ENCODE measurements at regions not wholly inside any gene's neighbourhood (a gene's known extent, or its start where the extent isn't known, plus 50 kb on each side); places are given as distances from the start of the nearest gene placed in this dataset.

- DNase-seq (ENCODE audit: low spot score in 2 of 2), result no peak
Observed at GRCh38 chr18:61657066-61657732, 235.6 kb downstream of the RNF152 start.

DNA sequence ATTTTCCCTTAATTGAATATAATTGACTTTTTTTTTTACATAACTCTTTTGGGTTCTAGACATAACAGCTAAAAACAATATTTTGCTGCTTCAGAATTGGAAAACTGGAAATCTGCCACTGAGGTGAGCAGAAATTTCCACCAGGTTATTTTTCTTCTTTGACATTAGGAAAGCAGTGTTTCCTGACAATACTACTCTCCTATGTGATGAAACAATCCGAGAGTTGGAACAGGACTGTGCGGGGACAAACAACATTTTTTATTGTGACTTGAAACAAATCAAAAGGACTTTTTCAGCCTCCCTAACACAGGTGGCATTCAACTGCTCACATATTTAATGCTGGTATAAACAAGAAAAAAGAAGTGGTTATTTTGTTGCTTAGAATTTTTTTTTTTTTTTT is 237.2 kb downstream of the RNF152 start:
- no peak overlapping the region for H3K4me3 ChIP-seq (ENCODE audit: low read depth, poor library complexity, severe bottlenecking)
- DNase-seq (ENCODE audit: low spot score in 2 of 2), result no peak
- intact Hi-C loops (cut with DNase I; ENCODE audit: low total_unique reads), result no loop called here
- TF ChIP-seq, protein P1, sequence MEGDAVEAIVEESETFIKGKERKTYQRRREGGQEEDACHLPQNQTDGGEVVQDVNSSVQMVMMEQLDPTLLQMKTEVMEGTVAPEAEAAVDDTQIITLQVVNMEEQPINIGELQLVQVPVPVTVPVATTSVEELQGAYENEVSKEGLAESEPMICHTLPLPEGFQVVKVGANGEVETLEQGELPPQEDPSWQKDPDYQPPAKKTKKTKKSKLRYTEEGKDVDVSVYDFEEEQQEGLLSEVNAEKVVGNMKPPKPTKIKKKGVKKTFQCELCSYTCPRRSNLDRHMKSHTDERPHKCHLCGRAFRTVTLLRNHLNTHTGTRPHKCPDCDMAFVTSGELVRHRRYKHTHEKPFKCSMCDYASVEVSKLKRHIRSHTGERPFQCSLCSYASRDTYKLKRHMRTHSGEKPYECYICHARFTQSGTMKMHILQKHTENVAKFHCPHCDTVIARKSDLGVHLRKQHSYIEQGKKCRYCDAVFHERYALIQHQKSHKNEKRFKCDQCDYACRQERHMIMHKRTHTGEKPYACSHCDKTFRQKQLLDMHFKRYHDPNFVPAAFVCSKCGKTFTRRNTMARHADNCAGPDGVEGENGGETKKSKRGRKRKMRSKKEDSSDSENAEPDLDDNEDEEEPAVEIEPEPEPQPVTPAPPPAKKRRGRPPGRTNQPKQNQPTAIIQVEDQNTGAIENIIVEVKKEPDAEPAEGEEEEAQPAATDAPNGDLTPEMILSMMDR (IDR thresholded peaks at IDR 0.05), result no peak
- no peak for TF ChIP-seq POLR2A (IDR thresholded peaks at IDR 0.05)
- 80 to 81% methylated on average over 2 of the region's 2 CpGs for WGBS, 2 donors

More at GRCh38 chr18:61657066-61657732, 235.6 kb downstream of the RNF152 start:
- TF ChIP-seq POLR2A (IDR thresholded peaks at IDR 0.05), result no peak
- TF ChIP-seq, protein P1 (IDR thresholded peaks at IDR 0.05), result no peak
- no peak overlapping the region for H3K4me3 ChIP-seq (ENCODE audit: low read depth, poor library complexity, severe bottlenecking)
- intact Hi-C loops (cut with DNase I; ENCODE audit: low total_unique reads), result no loop called here
- WGBS, 2 donors, result 92 to 94% methylated on average over 3 of the region's 3 CpGs

DNA sequence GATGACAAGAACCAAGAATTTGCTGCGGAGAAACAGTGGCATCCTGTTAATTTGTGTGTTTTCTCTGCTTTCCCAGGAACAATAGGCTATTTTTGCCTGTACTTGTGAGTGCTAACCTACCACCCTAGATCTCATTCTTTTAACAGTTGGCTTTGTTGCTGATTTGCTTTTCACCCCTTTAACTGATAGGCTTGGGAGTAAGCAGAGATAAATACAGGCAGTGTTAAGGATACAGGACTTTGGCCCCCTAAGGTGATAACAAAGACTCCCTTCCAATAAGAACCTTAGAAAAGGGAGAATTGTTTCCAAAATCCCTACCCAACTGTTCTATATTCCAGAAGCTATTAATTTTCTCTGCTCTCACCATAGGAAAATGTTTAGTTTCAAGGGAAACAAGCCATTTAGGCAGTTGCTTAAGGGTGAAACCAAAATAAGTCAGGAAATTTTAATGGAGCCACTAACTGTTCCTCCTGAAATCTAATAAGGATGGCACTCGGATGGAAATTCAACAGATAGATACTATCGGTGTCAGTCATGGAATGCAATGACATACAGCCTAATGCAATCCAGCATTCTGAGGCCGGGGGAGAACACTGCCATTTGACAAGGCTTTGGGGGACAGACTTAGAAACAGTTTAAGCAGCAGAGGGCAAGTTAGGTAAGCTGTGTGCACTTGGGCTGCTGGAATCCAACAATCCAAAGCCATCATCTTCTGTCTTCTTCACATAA is 238.8 kb downstream of the RNF152 start:
- intact Hi-C loops (cut with DNase I; ENCODE audit: low total_unique reads), result no loop called here
- no peak overlapping the region for H3K4me3 ChIP-seq (ENCODE audit: low read depth, poor library complexity, severe bottlenecking)
- 86 to 88% methylated on average over 4 of the region's 4 CpGs for WGBS, 2 donors
- no peak for DNase-seq (ENCODE audit: low spot score in 2 of 2)
- no peak for TF ChIP-seq POLR2A (IDR thresholded peaks at IDR 0.05)
- TF ChIP-seq, protein P1 (IDR thresholded peaks at IDR 0.05), result no peak

DNA sequence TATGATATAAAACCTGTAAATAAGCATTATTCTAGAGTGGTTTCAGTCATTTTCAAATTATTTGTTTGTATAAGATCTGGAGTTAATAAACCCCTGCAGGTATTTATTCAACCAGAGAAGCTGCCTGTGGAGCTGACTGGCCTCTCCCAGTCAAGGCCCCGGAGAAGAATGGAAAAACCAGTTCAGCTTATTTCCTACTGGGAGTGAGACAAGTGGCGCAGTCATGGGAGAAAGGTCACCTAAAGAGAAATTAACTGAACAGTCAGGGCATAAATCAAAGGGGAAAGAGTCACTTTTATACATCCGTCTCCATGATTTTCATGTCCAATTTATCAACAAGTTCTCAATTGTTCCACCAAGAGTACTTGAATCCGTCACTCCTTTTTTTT is 240.9 kb downstream of the RNF152 start:
- intact Hi-C loops (cut with DNase I; ENCODE audit: low total_unique reads), result no loop called here
- no peak for DNase-seq (ENCODE audit: low spot score in 2 of 2)
- TF ChIP-seq, protein P1 (IDR thresholded peaks at IDR 0.05), result no peak
- no peak for TF ChIP-seq POLR2A (IDR thresholded peaks at IDR 0.05)

GRCh38 chr18:61651145-61651879 is 241.5 kb downstream of the RNF152 start:
- no peak overlapping the region for H3K4me3 ChIP-seq (ENCODE audit: low read depth, poor library complexity, severe bottlenecking)
- TF ChIP-seq POLR2A (IDR thresholded peaks at IDR 0.05), result no peak
- TF ChIP-seq, protein P1 (IDR thresholded peaks at IDR 0.05), result no peak
- 69 to 74% methylated on average over 3 of the region's 3 CpGs for WGBS, 2 donors
- intact Hi-C loops (cut with DNase I; ENCODE audit: low total_unique reads), result no loop called here
- DNase-seq (ENCODE audit: low spot score in 2 of 2), result no peak

More for the DNA sequence above, 240.9 kb downstream of the RNF152 start:
- H3K4me3 ChIP-seq (ENCODE audit: low read depth, poor library complexity, severe bottlenecking), result no peak overlapping the region
- 72 to 85% methylated on average over 4 of the region's 4 CpGs for WGBS, 2 donors
